RPMI8226 (cell line): ENCODE measurements at regions not wholly inside any gene's neighbourhood (a gene's known extent, or its start where the extent isn't known, plus 50 kb on each side); places are given as distances from the start of the nearest gene placed in this dataset.

Experiments
- DNase-seq: peaks from one replicate; pipeline ENCODE4 v3.0.0-alpha.2; 2015

DNA sequence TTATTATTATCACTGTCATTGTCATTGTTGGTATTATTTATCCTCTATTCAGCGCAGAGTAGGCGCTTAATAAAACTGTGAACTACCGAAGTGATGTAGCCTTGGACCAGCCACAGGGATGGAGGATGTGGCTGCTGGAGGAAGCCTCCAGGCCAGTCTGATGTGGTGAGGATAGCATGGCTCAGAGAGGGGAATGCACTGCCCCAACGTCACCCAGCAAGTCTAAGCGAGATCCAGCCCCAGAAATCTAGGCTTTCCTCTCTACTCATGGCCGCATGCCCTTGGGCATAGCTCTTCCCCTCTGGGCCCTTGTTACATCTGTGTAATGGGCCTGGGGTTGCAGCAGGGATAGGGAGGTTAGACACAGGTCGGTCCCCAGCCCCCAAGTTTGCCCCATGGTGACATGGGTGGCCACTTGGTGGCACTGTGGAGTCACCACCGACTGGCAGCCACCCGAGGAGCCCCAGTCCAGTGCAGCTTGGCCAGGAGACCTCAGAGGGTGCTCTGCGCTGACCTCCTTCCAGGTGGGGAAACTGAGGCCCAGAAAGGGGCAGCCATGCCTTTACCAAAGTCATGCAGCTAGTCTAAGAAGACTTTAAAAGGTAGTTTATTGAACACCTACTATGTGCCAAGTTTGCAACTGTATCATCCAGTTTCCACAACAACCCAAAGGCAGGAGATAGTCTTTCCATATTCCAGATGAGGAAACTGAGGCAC is 395.7 kb downstream of the MN1 start:
- DNase-seq: peak; percentile 57

DNA sequence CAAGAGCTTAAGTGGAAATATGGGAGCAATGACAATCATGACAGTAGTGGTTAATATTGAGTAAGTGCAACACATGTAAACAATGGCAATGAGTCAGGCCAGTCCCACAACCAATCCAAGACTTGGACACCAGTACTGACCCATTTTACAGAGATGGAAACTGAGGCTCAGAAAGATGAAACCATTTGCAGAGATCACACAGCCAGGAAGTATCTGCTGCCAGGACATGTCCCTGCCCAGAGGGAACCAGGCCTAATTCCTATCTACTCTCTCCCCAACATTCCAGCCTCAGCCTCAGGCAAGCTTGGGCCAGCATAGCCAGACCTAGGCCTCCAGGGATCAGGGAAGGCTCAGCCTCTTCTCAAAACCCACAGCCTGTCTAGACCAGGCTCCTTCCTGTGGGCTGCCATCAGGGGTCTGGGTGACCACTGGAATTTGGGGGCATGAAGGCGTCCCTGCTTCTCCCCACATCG is 395.1 kb downstream of the MN1 start:
- no peak for DNase-seq

DNA sequence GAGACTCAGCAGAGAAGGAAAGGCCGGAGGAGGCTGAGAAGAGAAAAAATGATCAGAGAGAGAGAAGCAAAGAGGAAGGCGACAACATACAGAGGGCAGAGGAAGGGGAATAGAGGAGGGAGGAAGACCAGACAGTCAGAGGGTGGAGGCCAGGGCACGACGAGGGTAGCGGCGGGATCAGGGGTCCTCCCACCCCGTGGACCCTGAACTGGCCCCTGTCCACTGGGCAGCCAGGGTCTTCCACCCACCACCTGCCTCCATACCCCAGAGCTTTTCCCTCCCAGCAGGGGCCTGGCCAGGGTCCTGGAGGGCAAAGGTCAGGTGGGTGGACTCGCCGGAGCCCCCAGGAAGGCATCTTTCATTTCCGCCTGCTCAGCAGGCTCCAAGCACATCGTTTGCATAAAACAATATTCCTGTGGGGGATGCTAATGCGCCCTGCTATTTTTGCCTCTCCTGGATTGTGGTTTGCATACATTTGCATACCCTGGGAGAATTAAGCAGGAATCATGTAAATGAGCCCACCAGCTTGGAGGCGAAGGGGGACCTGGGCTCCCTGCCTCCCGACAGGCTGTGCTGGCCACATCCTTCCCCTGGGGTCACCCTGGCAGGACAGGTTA is 394.1 kb downstream of the MN1 start:
- no peak for DNase-seq

DNA sequence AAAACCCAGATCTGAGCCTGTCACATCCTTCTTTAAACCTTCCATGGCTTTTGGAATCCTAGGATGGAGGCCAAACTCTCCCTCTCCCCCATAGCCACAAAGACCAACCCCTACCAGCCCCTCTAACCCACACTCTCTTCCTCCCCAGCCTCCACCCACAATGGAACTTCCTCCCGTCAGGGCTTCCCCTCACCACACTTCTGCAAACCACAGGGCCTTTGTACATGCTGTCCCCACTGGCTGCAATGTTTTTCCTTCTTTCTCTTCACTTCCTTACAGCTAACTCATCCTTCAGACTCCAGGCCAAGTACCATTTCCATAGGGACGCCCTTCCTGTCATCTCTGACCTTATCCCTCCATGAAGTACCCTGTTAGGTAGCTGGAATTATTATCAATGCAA is 393.5 kb downstream of the MN1 start:
- no peak for DNase-seq

DNA sequence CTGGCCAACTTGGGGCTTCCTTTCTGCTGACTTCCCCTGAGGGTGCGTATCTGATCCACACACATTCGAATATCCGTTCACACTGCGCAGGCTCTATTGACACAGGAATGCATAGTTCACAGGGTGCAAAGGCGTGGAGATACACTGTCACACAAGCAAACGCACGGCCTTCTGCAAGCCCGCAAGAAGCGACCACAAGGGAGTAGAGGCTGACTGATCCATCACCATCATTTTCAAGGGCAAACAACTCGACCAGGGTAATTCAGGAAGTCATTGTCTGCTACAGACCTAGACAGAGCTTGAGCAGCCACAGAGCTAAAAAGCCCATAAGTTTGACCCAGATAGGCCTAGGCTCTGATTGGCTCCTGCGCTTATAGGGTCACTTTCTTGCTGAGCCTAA is 392.3 kb downstream of the MN1 start:
- DNase-seq: no peak

DNA sequence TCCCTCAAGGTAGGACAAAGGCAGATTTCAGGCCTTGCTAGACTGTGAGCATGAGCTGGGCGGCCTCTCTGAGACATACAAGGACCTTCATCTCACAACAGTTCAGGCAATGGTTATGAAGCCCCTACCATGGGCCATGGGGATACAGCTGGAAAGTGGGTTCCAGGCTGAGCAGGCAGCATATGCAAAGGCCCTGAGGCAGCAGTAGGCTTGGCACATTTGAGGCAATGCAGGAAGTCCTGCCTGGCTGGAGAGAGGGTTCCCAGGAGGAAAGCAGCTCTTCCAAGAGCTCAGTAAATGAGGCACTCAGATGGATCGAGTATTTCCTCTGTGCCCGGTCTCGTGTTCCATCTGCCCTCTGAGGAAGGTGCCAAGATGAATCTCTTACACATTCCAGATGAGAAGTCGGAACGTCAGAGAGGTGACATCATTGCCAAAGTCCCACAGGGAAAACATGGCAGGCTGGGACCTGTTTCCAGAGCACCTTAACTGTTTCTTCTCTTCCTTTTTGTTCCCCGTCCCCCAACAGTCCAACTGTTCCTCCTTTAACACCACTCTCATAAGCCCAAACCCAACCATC is 388.6 kb downstream of the MN1 start:
- no peak for DNase-seq

DNA sequence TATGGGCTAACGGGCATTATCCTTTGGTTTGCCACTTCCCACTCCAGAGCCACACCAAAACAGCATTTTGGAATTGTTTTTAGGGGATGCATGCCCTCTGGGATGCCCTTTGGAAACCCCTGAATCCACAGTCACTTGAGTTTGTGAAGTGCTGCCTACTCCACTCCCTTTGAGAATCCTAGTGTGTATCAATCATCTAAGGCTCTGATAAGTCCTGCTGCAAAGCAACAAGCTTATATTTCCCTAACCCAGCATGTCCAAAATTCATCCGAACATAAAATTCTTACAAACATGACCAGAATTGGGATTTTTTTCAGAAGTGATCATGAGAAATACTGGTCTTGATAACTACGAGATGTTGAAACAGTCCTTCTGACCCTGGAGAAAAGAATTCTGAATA is 387.9 kb downstream of the MN1 start:
- DNase-seq: no peak

DNA sequence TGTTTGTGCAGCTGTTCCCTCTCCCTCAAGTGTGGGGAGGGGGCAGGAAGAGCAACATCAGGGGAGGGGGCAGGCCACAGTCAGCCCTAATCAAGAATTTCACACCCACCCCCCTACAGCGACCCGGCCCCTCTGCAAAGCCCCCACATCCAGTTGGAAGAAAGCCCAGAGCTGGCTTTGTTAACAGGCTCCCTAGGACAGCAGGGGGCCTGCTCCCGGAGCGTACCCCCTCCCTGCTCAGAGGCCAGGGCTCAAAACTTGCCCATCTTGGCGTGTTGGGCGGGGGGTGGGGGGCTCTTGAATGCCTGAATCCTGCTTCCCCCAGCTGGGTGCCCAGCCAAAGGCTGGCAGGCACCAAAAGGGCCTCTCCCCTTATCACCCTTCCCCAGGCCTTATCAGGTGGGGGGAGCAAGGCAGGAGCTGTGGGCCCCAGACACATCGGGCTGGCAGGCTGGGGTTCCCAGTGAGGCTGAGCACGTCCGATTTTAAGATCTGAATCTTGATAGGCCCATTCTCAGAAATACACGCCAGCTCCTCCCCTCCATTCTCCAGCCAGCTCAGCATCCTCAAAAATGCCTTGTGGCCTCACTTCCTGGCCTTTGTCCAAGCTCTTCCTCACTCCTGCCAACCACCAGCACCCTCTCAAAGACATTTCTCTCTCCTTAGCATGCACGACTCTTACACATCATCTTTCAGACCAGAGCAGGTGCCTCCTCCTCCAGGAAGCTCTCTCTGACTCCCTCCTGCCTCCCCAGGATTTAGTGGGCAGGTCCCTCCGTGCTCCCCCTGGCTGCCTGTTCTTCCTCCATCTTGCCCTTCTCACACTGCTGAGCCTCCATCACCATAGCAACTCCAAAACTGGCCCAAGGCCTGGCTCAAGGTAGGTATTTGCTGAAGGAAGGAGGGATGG is 384.8 kb downstream of the MN1 start:
- DNase-seq: peak; percentile 25

DNA sequence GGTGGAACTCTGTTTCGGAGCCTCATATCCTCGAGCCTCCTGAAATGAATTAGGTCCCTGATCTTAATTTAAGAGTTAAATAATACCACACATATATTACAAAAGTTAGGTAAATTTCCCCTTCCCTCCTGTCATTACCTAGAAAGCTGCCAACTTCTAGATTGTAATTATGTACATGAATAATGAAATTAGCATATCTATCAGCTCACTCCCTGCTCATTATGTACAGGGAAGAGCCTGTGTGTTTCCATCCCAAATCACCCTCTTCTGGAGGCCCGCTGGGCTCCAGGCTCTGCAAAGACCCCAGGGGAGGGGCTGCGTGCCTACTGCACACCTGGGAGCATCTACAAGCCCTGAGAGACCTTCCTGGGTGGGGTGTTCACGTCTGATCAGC is 384.1 kb downstream of the MN1 start:
- DNase-seq: no peak

DNA sequence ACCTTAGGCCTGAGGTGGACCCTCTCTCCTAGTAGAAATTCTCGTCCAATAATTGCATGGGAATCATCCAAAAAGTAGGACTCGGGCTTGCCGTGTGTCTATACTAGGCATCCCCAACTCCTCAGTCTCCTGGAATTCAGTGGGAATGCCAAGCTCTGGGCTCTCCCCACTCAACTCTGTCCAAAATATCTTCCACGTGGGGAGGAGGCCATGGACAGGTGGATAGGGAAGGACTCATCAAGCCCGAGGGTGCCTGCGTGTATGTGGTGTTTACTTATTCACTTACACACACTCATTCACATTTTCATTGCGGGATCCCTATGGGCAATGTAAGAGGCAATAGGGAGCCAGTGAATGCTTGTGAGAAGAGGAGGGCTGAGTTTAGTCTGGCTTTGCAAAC is 383.3 kb downstream of the MN1 start:
- DNase-seq: no peak

DNA sequence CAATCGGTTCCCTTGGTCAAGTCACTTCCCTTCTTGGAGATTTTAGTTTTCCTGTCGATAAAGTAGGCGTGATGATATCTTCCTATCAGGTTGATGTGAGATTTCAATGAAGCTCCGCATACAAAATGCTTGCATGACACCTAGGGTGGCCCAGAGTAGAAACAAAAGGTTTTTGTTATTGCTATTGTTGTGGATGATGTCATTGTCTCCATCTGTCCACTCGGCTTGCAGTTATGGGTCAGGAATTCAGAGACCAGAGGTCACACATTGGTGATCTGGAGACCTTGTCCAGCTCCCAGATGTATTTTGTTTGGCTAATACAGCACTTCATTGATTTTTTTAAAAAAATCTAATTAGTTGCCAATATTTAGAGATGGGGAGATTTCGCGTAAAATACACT is 382.1 kb downstream of the MN1 start:
- no peak for DNase-seq

DNA sequence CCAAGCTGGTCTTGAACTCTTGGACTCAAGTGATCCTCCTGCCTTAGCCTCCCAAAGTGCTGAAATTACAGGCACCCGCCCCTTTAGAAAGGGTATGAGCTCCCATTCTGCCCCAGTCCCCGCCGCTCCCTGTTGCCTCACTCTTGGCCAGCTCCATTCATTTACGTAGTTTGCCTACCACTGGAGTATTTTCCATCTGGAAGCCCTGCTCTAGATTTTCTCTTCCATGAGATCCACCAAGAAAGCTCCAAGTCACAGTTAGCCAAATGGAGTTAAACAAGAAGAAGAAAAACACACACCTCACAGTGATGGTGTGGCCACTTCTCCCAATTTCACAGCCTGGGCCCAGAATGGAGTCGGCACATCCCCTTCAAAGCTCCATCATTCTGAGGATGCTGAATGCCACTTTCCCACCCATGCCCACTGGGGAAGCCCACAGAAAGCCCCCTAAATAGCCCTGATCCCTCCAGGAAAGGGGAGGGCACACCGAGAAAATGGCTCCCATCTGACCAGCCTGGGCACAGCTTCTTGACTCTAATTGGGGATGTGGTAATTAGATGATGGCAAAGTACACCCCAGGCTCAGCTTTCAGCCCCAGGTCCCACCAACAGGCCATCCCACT is 381.2 kb downstream of the MN1 start:
- DNase-seq: no peak

DNA sequence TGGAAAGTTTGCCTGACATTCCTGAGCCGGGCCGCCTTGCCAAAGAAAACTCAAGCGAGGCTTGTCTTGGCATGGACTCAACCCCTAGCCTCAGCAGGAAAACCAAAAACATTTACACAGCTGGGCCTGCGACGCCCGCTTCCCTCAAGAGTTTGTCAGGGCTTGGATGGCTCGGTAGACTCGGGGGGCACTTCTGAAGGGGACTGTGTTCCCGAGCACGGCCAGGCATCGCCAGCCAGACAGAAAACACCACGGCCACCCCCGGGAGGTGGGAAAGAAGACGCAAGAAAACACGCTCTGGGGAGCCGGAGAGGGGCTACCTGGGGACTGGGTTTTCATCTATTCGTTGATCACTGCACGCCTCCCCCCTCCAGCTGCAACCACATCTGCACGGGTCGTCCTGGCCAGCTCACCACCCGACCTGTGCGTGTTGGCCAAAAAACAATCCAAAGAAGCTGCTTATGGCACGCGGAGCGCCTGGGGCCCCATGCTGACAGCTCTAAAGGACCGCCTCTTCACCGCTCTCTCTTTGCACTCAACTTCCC is 380.7 kb downstream of the MN1 start:
- no peak for DNase-seq

DNA sequence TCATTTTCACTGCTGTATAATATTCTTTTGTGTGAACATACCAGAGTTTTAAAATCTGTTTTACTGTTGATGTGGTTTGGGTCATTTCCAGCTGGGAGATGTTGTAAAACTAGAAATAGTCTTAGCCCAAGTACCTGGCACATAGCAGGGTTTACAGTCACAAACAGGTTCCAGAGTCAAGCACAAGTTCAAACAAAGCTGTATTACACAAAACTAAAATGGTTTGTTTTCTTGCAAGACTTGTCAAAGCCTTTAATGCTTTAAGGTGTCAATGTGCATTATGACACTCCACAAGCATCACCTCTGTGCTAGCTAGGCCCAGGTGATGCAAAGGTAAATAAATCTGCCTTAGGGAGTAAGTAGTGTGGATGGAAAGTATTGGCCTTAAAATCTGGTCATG is 379.1 kb downstream of the MN1 start:
- DNase-seq: no peak

DNA sequence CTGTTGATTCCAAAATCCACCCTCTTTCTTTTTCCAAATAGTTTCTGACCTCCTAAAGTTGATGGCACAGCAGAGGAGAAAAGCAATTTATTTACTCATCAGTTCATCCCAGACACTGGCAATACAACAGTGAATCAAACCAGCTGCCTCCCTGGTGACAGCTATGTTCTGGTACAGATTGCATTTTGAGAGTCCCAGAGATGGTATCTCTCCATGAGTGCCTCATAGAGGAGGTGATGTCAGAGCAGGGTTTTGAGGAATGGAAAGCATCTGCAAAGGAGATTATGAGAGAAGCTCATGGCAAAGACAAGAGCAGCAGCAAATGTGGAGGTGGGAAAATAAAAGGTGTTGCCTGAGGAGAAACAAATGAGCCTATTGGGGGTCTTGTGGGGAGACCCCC is 377.2 kb downstream of the MN1 start:
- DNase-seq: no peak

DNA sequence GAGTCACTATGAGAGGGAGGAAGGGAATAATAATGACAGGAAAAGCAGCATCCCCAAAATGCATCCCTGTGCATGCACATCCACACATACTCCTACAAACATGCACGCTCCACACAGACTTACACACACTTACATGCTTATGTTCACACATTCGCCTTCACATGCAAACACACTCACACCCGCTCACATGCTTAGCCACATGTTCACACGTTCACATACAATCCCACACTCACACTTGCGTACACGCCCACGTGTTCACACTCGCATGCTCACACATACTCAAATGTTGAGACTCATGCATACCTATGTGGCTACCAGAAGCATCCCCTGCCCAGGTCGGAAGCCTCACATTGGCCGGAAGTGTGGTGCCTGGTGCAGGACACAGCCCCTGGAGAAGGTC is 372.1 kb downstream of the MN1 start:
- DNase-seq: no peak

DNA sequence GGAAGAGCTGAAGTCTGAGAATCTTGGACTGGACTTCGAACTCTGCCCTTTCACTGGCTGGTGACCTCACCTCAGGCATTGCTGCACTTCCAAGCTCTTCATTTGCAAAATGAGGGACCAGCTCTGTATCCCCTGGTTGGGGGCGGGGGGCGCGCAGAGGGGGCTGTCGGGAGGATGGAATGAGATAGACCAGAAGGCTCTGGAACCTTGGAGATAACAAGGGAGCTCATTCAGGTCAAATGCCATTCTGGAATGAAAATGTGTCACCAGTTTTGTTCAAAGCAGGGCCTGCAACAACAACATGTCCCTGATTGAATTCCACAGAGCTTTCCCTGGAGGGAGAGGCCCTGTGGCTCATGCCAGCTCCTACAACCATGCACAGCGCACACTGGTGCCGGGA is 370.5 kb downstream of the MN1 start:
- DNase-seq: no peak

DNA sequence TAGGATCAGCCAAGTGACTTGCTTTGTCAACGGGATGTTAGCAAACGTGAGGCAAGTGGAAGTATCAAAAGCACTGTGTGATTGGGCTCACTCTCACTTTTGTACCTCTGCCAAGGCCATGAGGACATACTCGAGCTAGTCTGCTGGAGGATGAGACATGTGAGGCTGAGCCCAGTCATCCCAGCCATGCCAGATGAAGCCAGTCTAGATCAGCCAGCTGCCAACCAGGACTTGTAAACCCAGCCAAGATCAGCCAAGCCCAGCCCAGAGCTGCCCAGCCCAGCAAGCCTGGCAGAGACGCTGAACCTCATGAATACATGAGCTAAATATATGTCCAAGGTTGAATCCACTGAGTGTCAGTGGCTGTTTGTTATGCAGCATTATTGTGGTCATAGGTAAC is 369.7 kb downstream of the MN1 start:
- DNase-seq: no peak

DNA sequence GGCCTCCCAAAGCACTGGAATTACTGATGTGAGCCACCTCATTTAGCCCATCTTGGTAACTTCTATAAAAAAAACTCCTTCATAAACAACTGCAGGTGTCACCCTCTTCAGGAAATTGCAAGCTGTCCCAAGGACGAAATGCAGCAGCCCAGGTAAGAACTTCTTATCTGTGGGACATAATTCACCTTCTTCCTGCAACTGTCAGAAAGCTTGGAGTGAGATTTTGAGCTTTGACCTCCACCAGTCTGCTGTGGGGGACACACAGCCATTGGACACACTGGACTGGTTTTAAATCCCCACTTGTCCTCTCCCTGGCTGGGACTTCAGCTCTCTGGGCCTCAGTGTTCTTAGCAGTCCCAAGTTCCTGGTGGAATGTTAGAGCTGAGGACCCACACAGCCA is 368.5 kb downstream of the MN1 start:
- DNase-seq: no peak

DNA sequence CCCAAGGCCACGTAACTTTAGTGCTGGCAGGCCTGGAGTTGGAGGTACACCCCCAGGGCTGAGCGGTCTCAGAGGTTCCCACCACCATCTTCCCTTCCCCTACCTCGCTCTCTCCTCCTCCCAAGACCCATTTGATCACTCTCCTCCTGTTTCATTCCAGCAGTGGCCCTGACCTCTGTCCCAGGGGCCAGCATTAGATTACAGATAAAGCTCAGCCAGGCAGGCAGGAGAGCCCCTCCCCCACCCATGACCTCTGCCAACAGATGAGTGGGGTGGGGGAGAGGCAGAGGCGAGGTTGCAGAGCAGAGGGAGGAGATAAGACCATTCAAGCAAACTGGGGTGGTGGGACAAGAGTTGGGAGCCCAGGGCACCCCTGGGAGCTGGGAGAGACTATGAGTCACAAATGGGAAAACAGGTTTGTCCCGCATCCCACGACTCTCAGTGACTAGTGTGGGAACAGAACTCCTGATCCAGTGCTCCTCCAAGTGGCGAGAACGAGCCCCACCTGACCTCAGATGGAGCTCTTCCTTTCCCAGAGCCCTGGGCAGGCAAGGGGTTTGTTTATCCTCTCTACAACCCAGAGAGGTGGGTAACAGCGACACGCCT is 367.9 kb downstream of the MN1 start:
- DNase-seq: no peak

DNA sequence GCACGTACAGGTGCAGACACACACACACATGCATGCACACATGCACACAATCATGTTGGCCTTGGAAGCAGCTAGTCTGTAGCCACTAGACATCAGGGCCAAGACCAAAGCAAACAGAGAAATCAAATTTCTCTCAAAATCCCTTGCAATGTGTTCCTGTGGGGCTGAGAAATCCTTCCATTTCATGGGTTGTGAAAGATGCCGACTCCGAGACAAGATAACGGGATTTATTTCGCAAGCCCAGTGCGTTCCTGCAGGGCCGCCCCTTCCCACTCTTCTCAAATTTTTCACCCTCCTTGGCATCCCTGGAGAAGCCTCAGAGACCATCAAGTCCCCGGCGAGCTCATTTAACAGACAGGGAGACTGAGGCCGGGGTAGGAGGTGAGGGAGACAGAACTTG is 366.7 kb downstream of the MN1 start:
- no peak for DNase-seq

DNA sequence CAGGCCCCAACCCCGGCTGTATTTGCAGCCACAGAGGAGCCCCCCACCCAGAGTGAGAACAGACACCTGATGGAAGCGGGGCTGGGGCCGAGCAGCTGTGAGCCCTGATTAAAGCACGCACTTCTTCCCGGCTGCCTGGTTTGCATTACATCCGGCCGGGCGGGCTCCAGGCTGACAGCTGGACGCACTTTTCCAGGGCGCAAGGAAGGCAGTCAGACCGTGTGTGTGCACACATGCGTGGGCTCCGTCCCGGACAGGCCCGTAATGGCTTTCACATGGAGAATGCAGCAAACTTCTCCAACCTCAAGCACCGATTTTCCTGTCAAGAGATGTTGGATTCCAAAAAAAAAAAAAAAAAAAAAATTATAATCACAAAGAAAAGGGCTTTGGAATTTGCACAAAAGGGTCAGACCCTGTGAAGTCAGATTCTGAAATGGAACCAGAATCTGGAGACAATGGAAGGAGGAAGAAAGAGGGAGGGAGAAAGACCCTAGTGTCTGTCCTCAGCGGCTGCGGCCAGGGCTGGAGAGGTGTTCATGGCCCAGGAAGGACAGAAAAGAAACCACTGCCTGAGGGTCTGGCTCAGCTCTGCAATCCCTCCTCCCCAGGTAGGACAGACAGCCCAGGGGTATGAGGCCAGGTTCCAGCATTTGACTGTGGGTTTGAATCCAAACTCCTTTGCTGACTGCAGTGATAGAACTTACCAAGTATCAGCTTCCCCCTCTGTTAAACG is 365.5 kb downstream of the MN1 start:
- no peak for DNase-seq
